GM21786 (cell line): ENCODE measurements at regions not wholly inside any gene's neighbourhood (a gene's known extent, or its start where the extent isn't known, plus 50 kb on each side); places are given as distances from the start of the nearest gene placed in this dataset.

Source experiments
- ATAC-seq: cut with Tn5 transposase; IDR thresholded peaks from one replicate; pipeline ENCODE4 v1.9.1; 2021; ENCODE audit not compliant: unreplicated experiment

- ATAC-seq: no peak
Measured at GRCh38 chr22:49232319-49233067, 595.2 kb downstream of the BRD1 start.

GRCh38 chr22:49230194-49230577 lies 597.5 kb downstream of the BRD1 start:
- ATAC-seq: no peak

- ATAC-seq: no peak
Measured at GRCh38 chr22:49229483-49230193, 598.0 kb downstream of the BRD1 start.

GRCh38 chr22:49228431-49229037 lies 599.1 kb downstream of the BRD1 start:
- no peak for ATAC-seq

GRCh38 chr22:49227670-49228069 lies 600.0 kb downstream of the BRD1 start:
- no peak for ATAC-seq

- ATAC-seq: no peak
Measured at GRCh38 chr22:49226096-49226495, 601.6 kb downstream of the BRD1 start.

- ATAC-seq: no peak
Measured at GRCh38 chr22:49224243-49224642, 603.4 kb downstream of the BRD1 start.

- ATAC-seq: no peak
Measured at GRCh38 chr22:49218142-49218541, 609.5 kb downstream of the BRD1 start.

GRCh38 chr22:49216579-49216978 lies 611.1 kb downstream of the BRD1 start:
- ATAC-seq: no peak

- ATAC-seq: no peak
Measured at GRCh38 chr22:49215840-49216239, 611.8 kb downstream of the BRD1 start.

GRCh38 chr22:49214976-49215375 lies 612.7 kb downstream of the BRD1 start:
- no peak for ATAC-seq

GRCh38 chr22:49213731-49214352 lies 613.8 kb downstream of the BRD1 start:
- ATAC-seq: no peak

- no peak for ATAC-seq
Measured at GRCh38 chr22:49212466-49212865, 615.2 kb downstream of the BRD1 start.

GRCh38 chr22:49212002-49212401 lies 615.7 kb downstream of the BRD1 start:
- ATAC-seq: no peak

GRCh38 chr22:49211176-49211575 lies 616.5 kb downstream of the BRD1 start:
- no peak for ATAC-seq

GRCh38 chr22:49210606-49211005 lies 617.1 kb downstream of the BRD1 start:
- ATAC-seq: no peak

- no peak for ATAC-seq
Measured at GRCh38 chr22:49209452-49210195, 618.0 kb downstream of the BRD1 start.

- ATAC-seq: no peak
Measured at GRCh38 chr22:49208768-49209252, 618.9 kb downstream of the BRD1 start.

GRCh38 chr22:49208004-49208402 lies 619.7 kb downstream of the BRD1 start:
- ATAC-seq: no peak

GRCh38 chr22:49207008-49208003 lies 620.4 kb downstream of the BRD1 start:
- no peak for ATAC-seq
